ENCODE measurements at regions not wholly inside any gene's neighbourhood (a gene's known extent, or its start where the extent isn't known, plus 50 kb on each side); places are given as distances from the start of the nearest gene placed in this dataset.
"Not testable (repeated sequence)": the region's sequence is repeated elsewhere in the genome, so short reads cannot be mapped to it uniquely, and the experiment has no call there.

DNA sequence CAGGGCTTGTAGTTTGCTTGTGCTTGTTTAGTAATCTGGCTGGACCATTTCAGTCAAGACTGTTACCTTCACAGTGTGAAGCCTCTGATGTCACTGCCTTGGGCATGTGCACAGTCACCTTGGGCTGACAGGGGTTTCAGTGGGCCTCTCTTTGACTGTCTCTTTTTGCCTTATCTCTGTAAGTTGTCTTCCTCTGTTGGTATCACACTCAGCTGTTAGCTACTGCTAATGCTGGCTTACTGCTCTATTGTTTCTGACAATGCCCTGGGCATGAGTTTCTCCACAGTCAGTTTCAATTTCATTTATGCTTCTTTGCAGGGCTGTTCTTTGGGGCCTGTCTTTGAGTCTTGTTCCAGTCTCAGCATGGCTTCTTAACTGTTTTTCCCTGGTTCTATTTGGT lies 201.9 kb upstream of the SHH start:
- no peak for DNase-seq (ENCODE audit: low read depth)

DNA sequence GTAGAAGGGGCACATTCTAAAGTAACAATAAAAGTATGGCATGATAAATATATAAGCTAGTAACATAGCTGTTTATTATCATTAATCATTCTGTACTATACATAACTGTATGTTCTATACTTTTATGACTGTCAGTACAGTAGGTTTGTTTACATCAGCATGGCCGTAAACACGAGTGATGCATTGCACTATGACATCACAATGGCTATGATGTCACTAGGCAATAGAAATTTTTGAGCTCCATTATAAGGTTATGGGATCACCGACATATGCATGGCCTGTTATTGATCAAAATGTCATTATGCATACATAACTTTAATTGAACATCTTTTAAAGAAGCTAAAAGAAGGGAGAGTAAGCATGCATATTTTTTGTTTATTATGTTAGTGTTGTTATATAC lies 200.1 kb upstream of the SHH start:
- DNase-seq (ENCODE audit: low read depth), result no peak

DNA sequence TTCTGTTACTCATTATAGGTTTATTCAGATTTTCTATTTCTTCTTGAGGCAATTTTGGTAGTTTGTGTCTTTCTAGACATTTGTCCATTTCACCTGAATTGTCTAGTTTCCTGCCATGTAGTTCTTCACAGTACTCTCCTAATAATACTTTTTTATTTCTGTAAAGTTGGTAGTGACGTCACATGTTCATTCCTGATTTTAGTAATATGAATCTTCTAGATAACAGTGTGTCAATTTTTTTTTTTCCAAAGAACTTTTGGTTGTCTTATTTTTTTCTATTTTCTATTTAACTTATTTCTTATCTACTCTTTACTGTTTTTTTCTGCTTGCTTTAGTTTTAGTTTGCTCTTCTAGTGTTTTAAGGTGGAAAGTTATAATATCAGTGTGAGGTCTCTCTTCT lies 197.3 kb upstream of the SHH start:
- DNase-seq (ENCODE audit: low read depth), result no peak

DNA sequence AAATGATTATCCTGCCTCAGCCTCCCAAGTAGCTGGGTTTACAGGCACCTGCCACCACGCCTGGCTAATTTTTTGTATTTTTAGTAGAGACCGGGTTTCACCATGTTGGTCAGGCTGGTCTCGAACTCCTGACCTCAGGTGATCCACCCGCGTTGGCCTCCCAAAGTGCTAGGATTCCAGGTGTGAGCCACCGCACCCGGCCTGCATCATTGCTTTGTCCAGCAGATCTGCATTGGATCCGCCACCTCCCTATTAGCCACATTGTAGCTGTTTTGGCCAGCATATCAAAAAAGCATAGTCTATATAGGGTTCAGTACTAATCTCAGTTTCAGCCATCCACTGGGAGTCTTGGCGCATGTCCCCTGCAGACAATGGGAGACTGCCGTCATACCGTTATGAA lies 194.6 kb upstream of the SHH start:
- DNase-seq (ENCODE audit: low read depth), result not testable (repeated sequence)

DNA sequence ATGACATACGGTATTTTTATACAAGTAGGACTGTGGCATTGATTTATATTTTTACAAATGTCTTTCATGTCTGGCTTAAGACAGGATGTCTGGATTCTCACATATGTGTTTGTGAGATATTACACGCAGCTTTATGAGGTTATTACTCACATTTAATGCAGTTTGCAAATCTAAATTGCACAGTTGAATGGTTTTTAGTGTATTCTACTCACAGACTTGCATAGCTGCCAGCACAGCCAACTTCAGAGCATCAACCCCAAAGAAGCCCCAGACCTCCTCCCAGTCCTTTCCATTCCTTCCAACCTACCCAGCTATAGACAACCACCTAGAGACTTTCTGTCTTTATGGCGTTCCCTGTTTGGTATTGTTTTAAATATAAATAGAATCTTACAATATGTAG lies 193.8 kb upstream of the SHH start:
- DNase-seq (ENCODE audit: low read depth), result no peak

DNA sequence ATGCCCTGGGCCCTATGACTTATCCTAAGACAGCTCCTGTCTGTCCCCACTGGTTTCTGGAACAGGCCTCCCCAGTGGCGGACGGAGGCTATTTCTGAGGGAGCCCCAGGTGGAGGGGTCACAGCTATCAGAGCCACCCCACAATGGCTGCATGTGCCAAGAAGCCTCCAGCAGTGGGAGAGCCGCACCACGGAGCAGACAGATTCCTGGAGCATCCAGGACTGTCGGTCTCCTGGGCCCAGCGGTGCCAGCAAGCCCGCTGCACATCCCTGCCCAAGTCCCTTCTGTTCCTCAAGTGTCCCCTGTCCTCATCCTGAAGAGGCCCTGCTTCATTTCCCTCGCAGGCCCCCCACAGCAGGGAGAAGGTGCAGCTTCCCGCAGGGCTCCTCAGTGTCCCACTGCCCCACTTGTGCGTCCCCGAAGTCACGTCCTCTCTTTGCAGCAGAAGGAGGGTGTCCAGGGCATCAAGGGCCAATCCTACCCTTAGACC lies 193.0 kb upstream of the SHH start:
- no peak for DNase-seq (ENCODE audit: low read depth)

DNA sequence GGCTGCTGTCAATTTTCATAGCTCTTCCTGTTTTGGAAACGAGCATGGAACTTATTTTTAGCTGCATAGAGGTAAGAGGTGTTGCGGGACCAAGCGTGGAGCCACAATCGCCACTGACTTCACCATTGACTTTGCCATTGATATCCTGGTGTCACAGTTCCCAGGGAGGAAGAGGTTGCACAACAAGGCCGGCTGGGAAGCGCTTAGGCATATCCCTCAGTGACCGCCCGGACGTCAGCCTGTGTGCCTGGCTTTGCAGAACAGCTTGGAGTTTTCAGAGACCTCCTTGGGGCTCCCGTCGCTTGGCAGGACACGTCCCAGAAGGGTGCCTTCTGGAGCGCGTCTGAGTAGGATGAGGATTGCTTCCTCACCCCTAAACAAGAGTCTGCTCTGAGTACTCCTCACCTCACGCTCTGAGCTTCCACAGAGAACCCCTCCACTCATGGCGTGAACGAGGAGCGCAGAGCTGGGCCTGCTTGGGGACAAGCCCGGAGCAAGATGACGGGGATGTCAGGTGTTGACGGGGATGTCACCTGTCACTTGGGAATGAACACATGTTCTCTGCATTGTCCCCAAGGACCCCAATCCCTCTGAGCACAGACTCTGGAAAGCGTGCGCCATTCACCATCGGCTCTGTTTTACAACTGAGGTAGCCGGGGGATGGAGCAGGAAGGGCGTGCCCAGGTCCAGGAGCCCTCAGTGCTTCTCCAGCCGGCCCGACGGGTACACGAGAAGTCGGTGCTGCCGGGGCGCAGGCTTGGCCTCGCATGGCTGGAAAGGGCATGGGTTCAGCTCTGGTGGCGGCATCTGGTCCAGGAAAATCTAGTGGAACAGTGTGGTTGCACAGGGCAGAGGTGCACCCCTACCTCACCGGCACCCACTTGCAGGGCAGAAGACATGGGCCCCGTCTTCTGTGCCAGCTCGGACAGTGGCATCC lies 192.3 kb upstream of the SHH start:
- DNase-seq (ENCODE audit: low read depth), result no peak

DNA sequence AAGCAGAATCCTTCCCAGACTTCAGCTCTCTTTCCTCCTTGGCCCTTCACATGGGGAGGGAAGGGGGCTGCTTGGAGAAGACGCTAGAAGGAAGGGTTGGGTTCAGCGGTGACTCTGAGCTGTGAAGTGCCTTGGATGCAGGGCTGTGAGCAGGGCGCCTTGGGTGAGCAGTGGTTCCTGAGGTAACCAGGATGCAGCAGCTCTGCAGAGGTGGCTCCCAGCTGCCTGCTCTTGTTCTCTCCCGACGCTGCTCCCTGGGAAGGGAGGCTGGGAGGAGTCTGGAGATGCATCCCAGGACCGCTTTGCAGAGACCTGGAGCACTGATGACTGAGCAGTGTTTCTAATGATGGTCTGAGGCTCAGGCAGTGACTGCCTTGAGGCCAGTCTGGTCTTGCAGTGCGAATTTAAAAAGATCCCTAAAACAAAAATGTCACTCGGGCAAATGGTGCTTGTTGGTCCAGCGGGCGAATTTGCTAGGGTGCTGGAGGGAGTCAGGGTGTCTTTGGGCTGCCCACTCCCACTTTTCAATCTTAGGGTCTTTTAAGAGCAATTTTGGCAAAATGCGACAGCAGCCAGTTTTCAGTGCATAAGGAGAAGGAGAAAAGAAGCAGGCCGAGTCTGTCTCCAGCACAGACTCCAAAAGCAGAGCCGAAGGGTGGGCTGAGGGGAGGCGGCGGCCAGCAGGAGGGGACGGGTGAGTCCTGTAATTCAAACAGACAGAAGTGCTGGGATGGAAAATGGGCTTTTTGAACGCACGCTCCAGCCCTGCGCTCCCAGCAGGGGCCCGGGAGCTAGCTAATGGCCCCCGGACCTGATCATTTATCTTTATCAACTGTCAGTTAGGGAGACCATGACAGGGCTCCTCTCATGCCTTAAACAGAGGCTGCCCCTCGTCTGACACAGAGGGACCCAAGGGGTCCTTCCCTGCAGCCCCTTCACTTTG lies 191.2 kb upstream of the SHH start:
- no peak for DNase-seq (ENCODE audit: low read depth)

DNA sequence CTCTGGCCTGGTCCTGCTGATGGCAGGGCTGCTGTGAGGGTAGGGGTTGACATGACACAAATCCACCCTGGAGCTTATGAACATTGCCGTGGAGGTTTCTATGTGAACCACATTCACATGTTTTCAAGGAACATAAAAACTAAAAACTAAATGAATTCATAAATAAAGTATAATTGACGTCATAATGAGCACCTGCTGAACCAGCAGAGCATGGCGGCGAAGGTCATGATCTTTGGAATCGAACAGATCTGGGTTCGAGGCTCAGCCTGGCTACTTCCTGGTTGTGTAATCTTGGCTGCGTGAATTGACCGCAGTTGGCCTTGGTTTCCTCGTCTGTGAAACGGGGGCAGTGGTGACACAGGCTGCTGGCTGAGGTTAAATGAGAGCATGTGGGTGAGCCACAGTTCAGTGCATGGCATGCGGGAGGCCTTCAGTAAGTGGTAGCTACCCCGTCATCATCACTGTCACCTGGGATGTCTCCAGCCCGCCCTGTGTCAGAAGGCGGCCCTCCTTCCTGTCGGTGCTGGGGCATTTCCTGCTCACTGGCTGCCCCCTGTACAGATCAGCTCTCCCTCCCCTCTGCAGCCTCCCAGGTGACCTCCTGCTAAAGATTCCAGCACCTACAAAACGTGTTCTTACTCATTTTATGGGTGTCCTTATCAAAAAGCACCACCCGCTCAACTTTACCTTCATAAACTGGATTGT lies 190.3 kb upstream of the SHH start:
- DNase-seq (ENCODE audit: low read depth), result no peak

DNA sequence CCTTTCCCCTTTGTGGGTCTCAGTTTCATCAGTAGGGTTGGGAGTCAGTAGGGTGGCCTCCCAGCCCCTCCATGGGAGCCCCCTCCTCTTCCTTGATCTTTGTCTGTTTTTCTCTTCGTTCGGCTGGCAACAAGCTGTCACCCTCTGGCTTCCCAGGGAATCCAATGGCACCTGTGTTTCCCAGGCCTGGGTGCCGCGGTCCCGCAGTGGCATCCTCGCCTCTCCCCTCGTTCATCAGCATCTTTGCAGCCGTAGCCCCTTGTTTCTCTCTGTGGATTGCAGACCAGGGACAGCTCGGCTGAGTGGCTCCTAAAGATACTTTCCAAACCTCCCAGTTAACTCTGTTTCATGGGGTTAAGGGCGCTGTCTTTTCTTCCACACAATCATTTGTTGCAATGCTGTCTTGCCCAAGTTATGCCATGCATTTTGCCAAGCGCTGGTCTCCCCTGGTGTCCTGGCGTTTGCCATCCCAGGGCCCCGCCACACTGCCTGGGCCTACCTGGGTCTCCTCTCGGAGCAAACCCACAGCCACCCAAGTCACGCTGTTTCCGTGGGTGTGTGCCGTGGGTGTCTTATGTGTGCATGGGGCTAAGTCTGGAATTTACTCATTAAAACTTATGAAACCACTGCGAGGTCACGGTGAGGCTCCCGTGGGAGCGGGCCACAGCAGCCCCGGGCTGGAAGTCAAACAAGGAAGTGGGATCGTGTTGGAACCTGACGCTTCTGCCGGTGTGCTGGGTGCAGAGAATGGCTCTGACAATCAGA lies 189.4 kb upstream of the SHH start:
- no peak for DNase-seq (ENCODE audit: low read depth)

DNA sequence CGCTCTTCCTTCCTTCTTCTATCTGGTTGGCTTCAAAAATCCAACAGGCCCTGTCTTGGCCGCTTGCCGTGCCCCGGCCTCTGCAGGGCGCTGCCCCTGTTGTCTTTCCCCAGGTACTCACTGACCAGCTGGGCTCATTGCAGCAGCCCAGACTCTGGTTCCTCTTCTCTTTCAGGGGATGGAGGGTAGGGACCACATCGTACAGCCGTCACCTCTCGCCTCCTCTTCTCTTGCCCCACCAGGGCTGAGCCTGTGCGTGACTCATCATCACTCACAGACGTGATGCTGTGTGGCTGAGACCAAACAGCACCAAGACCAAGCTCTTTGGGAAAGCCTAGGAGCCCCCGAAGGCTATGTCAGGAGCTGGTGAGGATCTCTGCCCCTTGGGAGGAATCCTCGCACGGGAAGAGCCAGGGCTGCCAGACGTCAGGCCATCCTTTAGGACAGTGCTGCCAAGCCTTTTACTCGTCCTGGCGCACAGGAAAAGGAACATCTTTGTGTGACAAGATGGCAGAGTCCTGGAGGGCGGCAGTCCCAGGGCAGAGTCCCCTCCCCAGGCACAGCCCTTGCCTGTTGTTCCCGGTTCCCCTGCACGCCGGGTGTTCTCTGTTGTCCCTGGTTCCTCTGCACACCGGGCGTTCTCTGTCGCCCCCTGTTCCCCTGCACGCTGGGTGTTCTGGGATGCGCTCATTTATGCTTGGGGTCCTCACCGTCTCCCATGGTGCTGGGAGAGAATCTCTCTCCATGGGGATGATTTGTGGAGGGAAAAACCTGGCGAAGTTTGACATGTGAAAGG lies 188.5 kb upstream of the SHH start:
- DNase-seq (ENCODE audit: low read depth), result no peak

DNA sequence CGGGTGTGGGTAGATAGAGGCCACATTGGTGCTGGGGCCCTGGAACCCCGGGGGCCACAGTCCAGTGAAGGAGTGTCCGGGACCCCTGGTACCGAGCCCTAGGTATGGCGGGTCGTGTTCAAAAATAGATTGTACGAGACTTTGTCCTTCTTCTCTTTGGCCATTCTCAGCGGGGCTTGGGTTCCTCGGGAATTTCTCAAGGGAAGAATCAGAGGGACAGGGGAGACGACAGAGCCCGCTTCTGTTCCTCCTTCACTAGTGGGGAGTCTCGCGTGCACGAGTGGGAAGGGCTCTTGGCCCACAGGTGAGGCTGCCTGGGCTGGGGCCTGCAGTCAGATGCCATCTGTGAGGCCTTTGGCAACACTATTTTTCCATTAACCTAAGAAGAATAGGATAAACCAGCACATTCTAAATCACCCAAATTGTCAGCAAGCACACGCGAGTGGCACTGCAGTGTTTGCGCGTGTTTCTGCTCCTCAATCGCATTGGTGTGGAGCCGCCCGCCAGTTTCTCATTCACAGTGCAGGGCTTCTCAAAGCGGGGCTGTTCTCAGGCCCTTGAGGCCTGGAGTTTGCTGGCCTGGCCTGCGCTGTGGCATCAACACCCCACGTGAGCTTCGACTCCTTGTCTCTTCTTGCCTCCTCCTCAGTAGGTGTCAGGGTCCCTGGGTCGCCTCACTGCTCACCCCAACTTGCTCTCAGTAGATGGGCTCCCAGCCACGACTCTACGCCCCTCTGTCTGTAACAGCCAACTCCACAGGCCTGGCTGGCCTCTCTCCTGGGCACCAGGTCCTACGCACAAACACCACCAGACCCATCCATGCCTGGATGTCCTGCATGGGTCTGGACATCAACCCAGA lies 187.6 kb upstream of the SHH start:
- DNase-seq (ENCODE audit: low read depth), result no peak

DNA sequence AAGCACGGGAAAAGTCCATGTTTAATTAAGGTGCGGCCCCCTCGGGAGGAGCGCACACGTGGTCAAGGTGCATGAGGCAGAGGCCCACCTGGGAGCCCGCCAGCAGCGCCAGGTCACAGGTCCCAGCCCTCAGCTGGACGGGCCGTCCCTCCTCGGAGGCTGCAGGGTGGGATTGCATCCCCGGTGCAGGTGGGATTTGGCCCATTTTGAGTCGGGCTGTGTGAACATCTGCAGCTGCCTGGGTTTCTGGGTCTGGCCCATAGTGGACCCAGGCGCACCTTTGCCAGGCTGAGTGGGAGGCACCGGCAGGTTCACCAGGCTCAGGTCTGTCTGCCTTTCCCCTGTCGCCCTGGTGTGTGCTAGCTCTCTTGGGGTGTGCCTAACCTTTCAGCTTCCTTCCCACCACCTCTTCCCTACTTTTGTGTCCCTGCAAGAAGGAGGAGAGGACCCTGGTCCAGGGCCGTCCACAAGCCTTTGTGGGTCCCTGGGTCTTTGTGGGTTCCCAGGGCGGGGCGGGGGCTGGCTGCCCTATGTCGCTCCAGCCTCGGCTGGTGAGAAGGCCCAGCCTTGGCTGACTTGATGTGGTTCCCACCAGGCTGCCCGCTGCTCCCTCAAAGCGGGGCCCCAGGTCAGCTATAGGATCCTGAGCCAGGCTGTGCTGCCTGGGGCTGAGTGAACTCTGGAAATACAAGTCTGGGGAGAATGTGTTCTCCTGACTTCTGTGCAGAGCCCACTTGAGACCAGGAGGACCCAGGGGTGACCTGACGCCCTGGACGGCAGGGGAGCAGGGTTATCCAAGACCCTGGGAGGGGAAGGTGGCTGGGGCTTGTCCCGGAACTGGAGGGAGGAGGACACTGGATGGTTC lies 186.7 kb upstream of the SHH start:
- DNase-seq (ENCODE audit: low read depth), result no peak

DNA sequence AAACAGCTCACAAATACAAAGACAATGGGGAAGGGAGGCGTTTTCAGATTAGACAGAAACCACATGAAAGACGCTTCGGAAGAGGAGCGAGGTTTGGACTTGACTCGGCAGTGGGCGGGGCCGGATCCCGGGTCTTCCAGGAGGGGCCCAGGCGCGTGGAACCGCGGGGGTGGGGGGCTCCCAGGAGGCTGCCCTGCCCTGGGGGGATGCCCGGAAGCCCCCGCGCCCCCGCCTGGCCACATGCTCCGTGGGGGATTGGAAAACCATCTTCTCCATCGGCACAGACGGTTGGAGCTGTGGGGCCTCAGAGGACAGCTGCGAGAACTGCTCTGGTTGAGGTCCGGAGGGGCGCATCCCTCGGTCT lies 186.0 kb upstream of the SHH start:
- DNase-seq (ENCODE audit: low read depth), result no peak

DNA sequence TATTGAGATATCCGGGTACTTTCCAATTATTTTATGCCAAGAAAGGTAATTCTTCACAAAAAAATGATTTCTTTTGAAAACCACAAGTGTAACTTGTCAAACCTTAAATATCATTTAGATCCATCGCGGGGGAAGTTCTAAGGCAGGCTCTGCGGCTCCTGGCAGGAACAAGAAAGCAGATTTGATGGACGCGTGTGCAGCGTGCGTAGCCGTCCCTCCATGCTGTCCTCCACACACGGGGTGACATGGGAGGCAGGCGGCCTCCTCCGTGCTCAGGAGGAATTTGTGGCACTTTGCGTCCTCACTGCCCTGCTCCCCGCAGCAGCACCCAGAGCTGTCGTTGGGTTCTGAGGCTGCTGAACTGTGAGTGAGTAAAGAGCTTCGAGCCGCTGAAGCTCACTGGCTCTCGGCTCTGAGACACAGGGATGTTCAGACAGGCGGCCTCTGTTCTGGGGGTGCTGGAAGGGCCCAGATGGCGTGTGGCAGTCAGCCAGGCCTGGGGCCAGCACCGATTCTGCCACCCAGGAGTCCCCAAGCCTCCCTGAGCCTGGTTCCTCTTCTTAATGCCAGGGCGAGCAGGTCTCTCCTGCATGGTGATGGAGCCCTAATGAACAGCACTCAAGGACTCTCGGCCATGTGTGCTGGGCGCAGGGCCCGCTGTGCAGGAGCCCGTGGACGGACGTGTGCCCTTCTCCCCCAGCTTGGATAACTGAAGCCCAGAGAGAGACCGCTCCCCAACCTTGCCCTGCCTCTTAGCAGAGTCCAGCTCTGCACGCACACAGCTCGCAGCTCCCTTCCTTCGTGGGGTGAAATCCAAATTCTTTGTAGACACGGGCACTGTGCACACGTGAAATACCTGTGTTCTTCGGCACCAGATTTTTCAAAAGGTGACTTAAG lies 185.4 kb upstream of the SHH start:
- no peak for DNase-seq (ENCODE audit: low read depth)

DNA sequence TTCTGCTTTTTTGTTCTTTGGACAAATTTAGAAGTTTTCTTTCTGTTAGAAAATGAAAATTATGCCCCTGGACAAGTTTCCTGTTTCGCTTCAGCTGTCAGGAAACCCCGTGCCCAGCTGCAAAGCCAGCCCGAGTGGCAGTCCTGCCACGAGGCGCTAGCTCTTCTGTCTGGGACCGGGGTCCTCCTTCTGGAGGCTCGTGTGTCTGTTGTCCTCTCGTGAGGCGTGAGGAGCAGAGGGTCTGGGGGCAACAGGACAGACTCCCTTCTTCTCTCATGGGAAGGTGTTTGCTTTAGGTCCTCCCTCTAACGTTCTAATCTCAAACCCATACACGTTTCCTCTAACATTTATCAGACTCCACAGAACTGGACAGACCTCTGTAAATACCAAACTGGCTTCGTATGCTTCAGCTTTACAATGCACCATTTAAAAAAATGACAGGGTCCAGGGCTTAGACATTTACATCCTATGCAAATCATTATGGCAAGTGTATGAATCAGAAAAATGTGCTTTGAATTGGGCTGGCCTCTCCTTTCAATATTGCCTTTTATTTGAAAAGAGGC lies 184.5 kb upstream of the SHH start:
- no peak for DNase-seq (ENCODE audit: low read depth)

DNA sequence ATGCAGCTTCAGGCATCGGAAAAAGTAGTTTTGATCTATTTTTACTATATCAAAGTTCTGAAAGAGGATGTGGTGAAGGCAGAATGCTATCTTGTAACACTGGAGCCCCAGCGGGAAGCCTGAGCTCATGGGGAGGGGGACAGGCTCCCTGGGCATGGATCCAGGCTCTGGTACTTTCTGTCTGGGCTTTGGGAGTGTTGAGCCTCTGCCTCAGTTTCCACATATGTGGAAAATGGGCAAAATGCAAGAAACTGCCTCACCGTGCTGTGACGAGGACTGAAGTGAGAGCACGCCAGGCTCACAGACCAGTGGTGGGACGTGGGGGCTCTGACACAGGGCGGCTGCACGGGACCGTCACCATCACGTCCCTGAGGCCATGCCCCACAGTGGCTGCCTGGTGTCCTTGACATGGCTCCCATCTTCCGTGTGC lies 182.9 kb upstream of the SHH start:
- no peak for DNase-seq (ENCODE audit: low read depth)

All from EH (cell line).